ENCODE measurements at regions not wholly inside any gene's neighbourhood (a gene's known extent, or its start where the extent isn't known, plus 50 kb on each side); places are given as distances from the start of the nearest gene placed in this dataset.

DNA sequence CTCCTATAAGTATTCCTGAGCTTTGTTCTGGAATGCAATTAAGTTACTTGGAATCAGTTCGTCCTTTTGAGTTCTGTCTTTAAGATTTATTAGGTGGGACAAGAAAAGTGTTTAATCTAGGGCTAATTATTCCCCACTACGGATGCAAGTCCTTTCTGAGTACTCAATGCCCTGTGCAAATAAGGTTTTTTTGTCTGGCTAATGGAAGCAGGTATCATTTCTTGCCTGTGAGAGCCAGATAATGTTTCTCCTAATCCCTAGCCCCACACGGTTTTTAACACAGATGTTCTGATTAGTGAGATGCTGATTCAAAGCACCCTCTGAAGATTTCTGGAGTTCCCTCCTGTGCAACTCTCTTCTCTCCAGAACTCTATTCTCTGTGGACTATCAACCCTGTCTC is 296.6 kb upstream of the PRICKLE1 start:
- no peak for TF ChIP-seq POLR2AphosphoS5 (IDR thresholded peaks at IDR 0.05)
- no peak for TF ChIP-seq CTCF (IDR thresholded peaks at IDR 0.05)
- WGBS, 2 donors: 31 to 57% methylated on average over 3 of the region's 3 CpGs
- H3K27me3 ChIP-seq: no peaks in the 10 kb centered on the region
- no peak overlapping the region for H3K4me3 ChIP-seq
- no peak for DNase-seq
- H3K4me1 ChIP-seq: no peaks in the 10 kb centered on the region
- H3K36me3 ChIP-seq: no peaks in the 10 kb centered on the region
- no peak overlapping the region for H3K27ac ChIP-seq
- intact Hi-C loops (cut with DNase I): no loop called here
- no peaks in the 10 kb centered on the region for H3K9me3 ChIP-seq

DNA sequence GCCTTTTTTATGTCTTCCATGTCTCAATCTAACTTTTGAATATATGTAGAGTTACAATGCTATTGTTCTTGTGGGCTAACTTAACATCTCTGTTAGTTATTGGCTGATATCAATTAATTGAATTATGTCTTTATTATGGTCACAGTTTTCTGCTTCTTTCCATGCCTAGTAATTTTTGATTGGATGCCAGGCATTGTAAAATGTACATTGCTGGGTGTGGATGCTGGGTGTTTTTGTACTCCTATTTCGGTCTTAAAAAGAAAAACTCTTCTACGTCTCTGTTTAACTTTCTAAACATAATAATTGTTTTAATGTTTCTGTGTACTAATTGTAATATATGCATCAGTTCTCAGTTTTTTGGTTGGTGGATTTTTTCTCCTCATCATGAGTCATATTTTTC is 296.1 kb upstream of the PRICKLE1 start:
- intact Hi-C loops (cut with DNase I): no loop called here
- no peak for DNase-seq
- Histone ChIP-seq H3K4me1 (no peaks in the 10 kb centered on the region), H3K36me3 (no peaks in the 10 kb centered on the region), H3K27me3 (no peaks in the 10 kb centered on the region), H3K9me3 (no peaks in the 10 kb centered on the region), H3K27ac (no peak overlapping the region), H3K4me3 (no peak overlapping the region)
- no peak for TF ChIP-seq POLR2AphosphoS5 (IDR thresholded peaks at IDR 0.05)
- TF ChIP-seq POLR2A (IDR thresholded peaks at IDR 0.05): no peak
- no peak for TF ChIP-seq EP300 (IDR thresholded peaks at IDR 0.05)
- no peak for TF ChIP-seq CTCF (IDR thresholded peaks at IDR 0.05)
- WGBS, 2 donors: 73 to 84% methylated on average over 2 of the region's 2 CpGs

GRCh38 chr12:42884116-42884515 is 294.6 kb upstream of the PRICKLE1 start:
- DNase-seq: no peak
- Histone ChIP-seq H3K9me3 (no peaks in the 10 kb centered on the region), H3K4me3 (no peak overlapping the region), H3K36me3 (no peaks in the 10 kb centered on the region), H3K27ac (no peak overlapping the region), H3K27me3 (no peaks in the 10 kb centered on the region), H3K4me1 (no peaks in the 10 kb centered on the region)
- TF ChIP-seq EP300 (IDR thresholded peaks at IDR 0.05): no peak
- no peak for TF ChIP-seq POLR2AphosphoS5 (IDR thresholded peaks at IDR 0.05)
- TF ChIP-seq POLR2A (IDR thresholded peaks at IDR 0.05): no peak
- no peak for TF ChIP-seq CTCF (IDR thresholded peaks at IDR 0.05)
- intact Hi-C loops (cut with DNase I): no loop called here
- WGBS, 2 donors: 64 to 86% methylated on average over 4 of the region's 4 CpGs

DNA sequence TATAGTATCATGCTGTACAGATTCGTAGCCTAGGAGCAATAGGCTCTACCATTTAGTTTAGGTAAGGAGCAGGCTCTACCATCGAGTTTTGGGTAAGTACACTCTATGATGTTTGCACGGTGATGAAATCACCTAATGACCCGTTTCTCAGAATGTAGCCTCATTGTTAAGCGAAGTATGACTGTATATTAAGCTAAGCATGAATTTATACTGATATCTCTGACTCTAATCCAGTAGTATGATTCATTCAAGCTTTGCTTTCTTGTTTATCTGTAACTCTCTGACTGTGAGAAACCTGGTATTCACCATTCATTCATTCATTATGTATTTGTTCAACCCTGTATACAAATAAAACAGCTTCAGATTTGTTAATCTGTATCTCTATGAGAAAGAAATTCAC is 283.9 kb upstream of the PRICKLE1 start:
- no peaks in the 10 kb centered on the region for H3K36me3 ChIP-seq
- no peak for TF ChIP-seq POLR2A (IDR thresholded peaks at IDR 0.05)
- no peak for TF ChIP-seq POLR2AphosphoS5 (IDR thresholded peaks at IDR 0.05)
- no peak for TF ChIP-seq CTCF (IDR thresholded peaks at IDR 0.05)
- no peak for TF ChIP-seq EP300 (IDR thresholded peaks at IDR 0.05)
- intact Hi-C loops (cut with DNase I): no loop called here
- H3K27ac ChIP-seq: no peak overlapping the region
- H3K9me3 ChIP-seq: peaks cover 0 to 4% (median 0%) of the 10 kb centered on the region in 4 donors
- H3K27me3 ChIP-seq: no peaks in the 10 kb centered on the region
- no peak overlapping the region for H3K4me3 ChIP-seq
- no peak for DNase-seq
- WGBS, 2 donors: 81 to 90% methylated on average over 5 of the region's 5 CpGs
- H3K4me1 ChIP-seq: no peaks in the 10 kb centered on the region

GRCh38 chr12:42871816-42872215 is 282.3 kb upstream of the PRICKLE1 start:
- Histone ChIP-seq H3K9me3 (no peaks in the 10 kb centered on the region), H3K4me1 (no peaks in the 10 kb centered on the region), H3K36me3 (no peaks in the 10 kb centered on the region), H3K27ac (no peak overlapping the region), H3K27me3 (no peaks in the 10 kb centered on the region), H3K4me3 (no peak overlapping the region)
- 68 to 87% methylated on average over 3 of the region's 3 CpGs for WGBS, 2 donors
- no peak for TF ChIP-seq EP300 (IDR thresholded peaks at IDR 0.05)
- no peak for TF ChIP-seq POLR2AphosphoS5 (IDR thresholded peaks at IDR 0.05)
- no peak for TF ChIP-seq CTCF (IDR thresholded peaks at IDR 0.05)
- no peak for TF ChIP-seq POLR2A (IDR thresholded peaks at IDR 0.05)
- intact Hi-C loops (cut with DNase I): no loop called here
- DNase-seq: no peak
